HG02938 (cell line): ENCODE measurements at regions not wholly inside any gene's neighbourhood (a gene's known extent, or its start where the extent isn't known, plus 50 kb on each side); places are given as distances from the start of the nearest gene placed in this dataset.

Experiments
- ATAC-seq: cut with Tn5 transposase; IDR thresholded peaks from one replicate; pipeline ENCODE4 v1.9.1; 2021; ENCODE audit warnings: mild to moderate bottlenecking, moderate library complexity; ENCODE audit not compliant: unreplicated experiment

DNA sequence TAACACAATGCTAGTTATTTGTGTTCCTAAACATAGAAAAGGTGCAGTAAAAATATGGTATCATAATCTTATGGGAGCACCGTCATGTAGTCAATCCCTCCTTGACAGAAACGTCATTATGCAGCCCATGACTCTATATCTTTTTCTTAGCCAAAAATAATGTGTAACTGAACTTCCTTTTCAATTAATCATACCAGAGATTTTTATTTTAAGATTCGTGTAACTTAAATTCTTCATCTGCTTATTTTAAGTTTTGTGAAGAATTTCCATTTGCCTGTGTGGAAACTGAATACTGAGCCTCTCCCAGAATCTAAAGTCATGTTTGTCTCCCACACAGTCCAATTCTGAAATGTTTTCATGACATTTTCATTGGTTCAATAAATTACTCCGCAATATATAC, 699.1 kb downstream of the KCNA4 start:
- no peak for ATAC-seq

DNA sequence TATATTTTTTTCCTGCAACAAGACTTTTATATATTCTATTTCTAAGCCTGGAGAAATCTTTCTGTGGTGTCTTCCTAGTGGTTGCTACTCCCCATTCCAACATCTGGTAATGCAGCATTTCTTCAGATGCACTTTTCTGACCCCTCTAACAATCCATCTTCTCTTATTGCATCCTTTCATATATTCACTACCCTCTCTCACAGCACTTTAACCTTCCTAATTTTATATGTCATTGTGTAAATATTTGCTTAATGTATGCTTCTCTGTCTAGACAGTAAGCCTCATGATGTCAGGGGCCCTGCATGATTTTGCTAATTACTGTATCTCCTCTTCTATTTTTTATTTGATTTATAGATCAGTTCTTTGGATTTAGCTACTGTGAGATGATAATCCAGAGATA, 701.6 kb downstream of the KCNA4 start:
- no peak for ATAC-seq

DNA sequence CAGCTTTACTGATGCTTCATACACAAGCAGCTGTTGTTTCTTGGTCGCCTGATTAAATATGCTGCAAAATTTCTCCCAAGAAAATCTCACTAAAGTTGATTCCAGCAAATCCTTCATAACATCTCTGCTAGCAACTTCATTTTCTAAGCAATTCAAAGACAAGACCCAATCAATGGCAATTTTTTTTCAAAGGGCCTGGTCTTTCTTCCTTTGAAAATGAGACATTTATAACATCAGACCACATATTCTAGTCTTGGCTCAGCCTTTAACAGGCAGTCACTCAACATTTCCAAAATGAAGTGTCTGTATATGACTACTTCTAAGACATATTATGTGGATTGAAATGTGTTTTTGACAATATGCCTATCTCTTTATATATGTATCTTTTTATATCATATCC, 702.6 kb downstream of the KCNA4 start:
- no peak for ATAC-seq

DNA sequence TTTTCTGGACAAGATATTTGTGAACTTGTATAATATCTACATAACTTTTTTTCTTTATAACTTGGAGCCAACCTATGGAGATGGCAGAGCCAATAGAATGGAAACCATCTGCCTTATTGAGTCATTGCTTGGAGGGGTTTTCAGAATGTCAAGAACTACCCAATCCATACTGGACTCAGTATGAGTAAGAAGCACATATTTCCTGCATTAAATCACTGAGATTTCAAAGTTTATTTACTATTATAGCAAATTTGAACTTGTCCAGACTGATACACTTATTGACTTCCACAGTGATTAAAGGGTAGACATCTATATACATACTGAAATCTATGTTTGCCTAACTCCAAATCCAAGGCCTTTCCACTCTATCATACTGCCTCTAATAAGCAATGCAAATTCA, 704.0 kb downstream of the KCNA4 start:
- ATAC-seq: no peak

DNA sequence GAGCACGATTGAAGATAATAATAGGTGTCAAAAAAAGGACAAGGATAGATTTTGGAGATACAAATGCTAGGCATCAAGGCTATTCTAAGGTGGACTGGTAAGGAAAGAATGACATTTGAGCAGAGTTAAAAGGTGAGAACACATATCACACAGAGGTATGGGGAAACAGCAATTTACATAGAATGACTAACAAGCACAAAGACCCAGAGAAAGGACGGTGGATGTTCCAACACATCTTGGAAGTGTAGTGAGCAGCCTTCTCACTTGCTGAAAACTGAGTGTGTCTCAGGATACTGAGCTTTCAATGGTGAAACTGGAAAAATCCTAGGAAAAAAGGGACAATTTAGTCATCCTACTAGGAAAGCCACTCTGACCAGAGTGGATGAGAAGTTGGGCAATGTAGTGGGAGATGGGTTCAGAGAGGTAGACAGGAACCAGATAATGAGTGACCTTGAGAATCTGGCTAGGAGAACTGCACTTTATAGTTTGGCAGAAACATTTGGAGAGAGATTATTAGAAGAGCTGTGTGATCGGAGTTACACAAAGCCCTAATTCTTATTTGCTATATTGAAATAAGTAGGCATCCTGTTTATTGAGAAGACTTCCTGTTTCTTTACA, 706.0 kb downstream of the KCNA4 start:
- no peak for ATAC-seq

DNA sequence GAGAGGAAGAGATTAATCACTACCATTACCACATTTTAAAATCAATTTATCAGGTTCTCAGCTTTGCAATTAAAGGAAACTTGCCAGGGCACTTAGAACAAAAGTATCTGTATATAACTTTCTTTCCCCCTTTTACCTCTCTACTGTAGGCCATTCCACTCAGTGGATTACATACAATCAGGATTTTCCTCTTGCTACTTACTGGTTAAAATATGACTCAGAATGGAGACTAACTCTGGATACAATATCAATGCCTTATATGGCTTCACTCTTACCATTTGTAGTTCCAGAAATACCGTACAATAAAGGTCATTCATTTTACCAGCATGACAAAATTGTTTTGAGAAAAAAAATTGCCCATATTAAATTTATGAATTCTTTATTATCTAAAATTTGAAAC, 706.8 kb downstream of the KCNA4 start:
- no peak for ATAC-seq

DNA sequence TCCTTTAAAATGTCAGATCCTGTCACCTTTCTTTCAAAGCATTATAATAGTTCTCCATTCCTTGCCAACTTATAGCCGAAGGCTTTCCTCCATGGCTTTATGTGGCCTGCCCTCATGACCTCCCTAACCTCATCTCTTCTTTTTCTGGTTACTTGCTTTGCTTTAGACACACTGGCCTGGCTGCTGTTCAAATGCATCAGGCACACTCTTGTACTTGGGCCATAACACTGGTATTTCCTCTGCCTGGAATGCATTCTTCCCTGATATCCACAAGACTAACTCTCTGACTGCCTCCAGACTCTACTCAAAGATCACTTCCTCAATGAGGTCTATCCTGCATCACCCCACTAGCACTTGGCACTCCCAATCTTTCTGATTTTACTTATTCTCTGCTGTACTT, 710.3 kb downstream of the KCNA4 start:
- no peak for ATAC-seq

DNA sequence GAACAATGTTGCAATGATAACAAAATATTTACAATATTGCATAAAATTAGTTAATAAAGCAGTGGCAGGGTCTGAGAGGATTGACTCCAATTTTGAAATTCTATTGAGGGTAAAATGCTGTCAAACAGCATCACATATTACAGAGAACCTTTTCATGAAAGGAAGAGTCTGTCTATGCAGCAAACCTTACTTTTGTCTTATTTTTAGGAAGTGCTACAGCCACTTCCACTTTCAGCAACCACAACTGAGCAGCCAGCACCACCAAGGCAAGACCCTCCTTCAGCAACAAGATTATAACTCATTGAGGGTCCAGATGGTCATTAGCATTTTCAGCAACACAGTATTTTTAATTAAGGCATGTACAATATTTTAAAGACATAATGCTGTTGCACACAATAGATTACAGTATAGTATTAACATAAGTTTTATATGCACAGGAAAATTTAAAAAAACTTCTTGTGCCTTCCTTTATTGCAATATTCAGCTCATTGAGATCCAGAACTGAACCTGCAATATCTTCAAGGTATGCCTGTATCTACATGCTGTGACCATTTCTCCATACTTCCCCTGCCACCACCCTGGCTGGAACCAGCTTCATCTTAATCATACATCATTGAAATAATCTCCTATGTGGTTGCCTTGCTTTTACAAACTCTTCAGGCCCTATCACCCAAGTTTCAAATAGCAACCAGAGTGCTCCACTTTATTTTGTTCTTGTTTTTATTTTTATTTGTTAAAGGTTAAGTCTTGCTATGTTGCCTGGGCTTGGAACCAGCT, 711.2 kb downstream of the KCNA4 start:
- ATAC-seq: no peak

DNA sequence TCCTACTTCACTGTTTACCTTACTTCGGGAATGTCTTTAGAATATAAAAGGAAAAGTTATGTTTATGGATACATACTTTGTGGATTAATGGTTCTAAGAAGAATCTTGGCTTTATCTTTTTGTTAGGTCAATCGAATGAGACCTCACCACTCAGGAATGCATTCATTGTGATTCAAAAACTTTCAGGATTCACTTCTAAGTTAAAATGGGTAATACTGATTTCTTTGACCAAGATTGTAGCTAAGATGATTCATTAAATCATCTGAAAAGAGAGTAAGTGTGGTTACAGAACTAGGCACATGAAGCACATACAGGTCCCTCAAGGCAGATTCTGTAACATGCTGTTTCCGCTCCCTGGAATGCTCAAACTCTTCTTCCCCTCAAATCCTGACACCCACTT, 716.4 kb downstream of the KCNA4 start:
- no peak for ATAC-seq

DNA sequence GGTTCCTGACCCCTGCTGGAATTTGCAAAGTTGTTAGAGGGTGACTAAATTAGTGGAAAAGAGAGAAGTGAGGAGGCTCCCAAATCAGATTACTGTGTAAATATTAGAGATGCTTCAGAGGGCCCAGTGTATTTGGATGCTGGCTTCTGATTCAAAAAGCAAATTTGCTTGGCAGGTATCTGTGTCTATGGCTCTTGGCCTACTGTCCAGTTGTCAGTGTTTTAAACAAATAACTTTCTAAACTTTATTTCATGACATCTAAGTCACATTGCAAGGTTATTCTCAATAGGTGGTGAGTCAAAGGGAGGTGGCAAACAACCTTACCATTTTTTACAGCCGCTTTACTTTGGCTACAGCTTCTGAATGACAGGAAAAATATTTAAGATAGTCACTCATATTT, 720.1 kb downstream of the KCNA4 start:
- no peak for ATAC-seq

DNA sequence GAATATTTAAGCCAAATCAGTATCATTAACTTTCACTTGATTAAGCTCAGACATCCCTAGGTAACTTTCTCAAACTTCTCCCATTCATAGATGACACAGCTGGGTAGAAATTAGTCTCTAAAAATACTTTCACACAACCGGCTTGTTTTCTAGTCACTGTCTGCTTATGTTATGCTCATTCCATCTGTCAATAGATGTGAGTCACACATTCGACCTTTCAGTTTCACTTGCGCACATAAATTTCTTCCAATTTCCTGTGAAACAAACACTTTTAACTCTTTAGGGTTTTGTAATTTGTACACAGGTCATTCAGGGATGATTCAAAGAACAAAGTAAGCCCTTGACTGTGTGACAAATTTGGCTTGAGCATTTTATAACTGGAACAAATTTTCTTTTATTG, 723.0 kb downstream of the KCNA4 start:
- peak; percentile 95 for ATAC-seq

DNA sequence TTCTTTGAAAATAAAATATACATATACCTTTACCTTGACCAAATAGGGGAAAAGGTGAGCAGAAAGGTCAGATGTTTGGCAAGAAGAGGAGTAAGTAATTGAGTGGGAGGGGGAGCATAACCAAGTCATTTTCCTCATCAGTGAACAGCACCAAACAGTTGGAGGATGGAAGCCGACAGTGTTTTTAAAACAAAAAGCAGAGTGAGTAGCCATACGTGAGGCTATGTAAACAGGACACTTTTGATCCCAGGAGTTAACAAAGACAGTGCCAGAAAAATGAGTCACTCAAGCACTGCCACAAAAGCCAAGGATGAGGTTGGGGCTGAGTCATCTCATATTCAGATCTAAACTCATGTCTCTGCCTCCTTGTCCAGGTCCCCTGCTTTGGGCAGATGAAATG, 734.7 kb downstream of the KCNA4 start:
- no peak for ATAC-seq

DNA sequence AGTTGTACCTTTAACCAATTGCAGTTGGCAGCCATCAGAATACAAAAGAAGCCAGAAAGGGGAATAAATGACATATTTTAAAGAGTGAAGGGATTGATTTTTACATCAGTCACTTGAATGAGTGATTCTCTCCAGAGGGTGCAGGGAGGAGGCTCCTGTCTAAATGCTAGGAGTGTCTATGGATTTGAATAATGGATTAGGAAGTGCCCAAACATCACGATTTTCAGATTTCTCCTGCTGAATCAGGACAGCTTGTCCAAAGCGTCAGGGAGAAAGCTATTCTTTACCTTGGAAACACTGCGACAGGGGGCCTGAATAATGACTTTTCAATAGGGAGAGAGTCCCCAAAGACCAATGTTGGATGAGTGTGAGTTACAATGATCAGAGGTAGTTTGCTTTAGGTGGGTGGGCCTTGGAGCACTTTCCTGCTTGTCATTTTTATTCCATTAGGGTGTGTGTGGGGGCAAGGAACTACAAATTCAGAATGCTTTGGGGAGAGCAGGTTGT, 735.5 kb downstream of the KCNA4 start:
- no peak for ATAC-seq

DNA sequence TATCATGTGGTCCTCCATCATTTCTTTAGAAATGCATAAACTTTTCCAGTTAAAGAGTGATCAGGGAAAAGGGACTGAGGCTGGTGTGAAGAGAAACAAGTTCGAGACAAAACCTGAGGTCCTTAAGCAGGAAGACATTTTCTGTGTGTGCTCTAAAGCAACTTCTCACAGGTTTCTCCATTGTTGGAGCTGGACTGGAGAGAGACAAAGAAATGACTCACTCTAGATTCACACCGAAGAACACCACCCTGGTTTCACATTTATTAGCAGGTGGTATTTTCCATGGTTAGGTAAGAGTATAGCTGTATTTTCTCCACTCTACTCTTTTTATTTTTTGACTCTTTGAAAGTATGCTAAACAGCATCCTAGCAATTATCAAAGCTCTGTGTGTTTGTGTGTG, 736.4 kb downstream of the KCNA4 start:
- ATAC-seq: peak; percentile 57

DNA sequence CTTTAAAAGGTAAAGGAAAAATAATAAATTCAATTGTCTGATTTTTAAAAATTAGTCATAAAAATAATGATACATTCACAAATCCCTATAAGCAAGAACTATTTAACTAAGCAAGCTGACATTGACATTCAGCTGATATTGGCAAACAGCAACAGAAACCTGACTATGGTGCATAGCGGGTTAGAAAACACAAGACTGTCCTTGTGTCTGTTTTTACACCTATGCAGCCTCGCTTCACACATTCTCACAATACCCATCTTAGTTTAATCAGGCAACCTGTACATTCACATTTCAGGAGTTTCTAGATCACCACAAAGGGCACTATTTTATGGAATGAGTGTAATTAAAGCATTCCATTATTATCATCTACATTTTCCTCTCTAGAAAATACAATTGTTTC, 737.1 kb downstream of the KCNA4 start:
- ATAC-seq: no peak

DNA sequence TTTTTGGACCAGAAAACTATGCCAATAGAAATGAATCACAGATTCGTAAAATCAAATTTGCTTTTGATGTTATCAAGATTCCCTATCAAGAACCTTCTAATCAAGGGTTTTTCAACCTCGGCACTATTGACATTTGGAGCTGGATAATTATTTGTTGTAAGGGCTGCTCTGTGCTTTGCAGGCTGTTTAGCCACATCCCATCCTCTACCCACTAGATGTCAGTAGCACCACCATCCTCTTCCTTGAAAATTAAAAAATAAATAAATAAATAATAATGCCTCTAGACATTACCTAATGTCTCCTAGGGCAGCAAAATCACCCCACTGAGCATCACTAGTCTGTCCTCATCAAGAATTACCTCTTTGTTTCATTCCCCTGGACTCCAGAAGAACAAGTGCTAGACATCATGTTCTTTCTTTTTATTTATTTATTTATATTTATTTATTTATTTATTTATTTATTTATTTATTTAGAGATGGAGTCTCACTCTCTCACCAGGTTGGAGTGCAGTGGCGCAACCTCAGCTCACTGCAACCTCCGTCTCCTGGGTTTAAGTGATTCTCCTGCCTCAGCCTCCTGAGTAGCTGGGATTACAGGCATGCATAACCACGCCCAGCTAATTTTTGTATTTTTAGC, 744.7 kb downstream of the KCNA4 start:
- ATAC-seq: no peak

DNA sequence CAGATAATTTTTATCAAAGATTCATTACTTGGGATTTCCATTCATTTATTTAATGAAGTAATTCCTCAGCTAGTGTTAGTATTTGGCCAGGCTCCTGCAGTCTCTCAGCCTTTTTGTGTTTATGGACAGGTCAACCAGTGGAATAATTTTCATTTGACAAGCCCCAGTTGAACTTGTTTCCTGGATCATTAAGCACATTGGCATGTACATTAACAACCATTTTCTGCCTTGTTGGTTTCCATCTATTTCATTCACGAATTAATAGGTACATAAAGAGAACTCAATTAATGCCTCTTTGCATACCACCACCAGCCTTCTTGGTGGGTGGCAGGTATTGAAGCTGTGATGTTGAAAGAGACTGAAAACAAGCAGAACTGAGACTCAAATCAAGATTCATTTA, 745.2 kb downstream of the KCNA4 start:
- ATAC-seq: no peak

DNA sequence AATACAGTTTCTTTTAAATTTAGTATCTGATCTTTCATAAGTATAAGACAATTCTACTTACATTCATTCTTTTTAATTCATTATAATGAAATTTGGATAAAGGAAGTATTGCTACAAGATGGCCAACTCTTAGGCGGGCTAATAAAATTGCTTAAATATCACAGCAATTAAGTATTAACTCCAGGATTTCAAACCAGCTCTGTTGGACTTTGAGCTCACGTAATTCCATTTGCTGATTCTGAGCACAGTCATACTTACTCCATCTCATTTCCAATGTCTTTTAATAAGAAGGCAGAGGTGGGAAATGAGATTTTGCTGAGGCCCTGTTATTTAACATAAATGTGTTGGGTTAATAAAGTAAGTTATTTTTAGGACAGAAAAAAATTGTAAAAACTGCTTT, 748.1 kb downstream of the KCNA4 start:
- ATAC-seq: no peak

DNA sequence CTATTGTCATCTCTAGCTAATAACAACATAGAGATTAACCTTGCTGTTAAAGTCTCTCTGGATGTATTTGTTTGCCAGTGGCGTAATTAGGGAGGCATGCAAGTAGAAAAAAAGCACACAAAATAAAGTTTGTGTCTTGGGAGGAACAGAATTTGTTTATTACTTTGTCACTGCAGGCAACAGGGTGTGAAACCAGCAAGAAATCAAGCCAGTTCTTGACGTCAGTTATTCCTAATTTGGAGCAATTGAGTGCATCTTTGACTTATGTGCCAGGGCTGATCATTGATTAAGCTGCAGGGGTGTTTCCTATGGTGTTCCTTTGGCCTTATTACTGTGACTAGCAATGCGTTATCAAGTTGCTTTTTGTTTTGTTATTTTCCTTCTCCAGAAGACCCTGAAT, 751.0 kb downstream of the KCNA4 start:
- no peak for ATAC-seq

DNA sequence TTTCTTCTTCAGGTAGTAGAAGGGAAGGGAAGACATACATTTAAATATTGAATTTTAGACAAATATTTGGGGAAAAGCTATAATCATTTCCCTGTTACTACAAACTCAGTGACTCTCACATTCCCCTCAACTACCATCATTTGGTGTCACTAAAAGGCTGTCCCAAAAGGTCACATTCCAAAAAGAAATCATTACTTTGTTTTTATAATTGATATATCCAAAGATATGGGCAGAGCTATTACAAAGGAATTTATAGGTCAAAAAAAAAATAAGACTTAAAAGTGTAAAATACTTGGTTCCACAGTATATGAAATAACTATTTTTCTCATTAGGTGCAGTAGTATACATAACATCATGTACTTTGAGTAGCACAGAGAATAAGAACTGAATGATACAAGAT, 751.4 kb downstream of the KCNA4 start:
- no peak for ATAC-seq

DNA sequence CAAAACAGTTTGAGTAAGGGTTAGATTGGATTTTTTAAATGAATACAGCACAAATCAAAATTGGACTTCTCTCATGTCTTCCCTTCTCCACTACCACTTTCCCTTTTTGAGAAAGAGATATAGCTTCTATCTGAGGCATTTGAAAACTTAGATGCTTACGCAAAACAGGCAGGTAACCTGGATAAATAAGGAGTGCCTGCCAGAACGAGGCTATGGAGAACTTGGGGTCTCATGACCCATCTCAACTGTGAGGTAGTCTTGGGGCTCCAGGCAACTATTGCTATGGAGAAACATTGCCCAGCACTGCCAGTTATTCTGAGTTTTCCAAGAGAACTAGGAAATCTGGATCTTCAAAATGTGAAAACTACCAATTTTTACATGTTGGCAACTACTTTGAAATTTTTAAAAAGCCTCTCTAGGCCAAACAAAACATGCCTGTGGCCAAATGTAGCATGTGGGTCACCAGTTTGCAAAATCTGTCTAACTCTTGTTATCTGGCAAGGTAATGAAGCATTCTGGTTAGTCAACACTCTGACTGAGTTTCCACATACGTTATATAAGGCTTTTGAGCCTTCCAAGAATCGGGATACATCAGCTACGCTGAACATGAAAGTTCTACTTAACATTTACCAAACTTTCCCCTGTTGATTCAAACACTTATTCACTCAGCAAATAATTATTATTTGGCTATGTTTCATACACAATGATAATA, 752.7 kb downstream of the KCNA4 start:
- no peak for ATAC-seq

DNA sequence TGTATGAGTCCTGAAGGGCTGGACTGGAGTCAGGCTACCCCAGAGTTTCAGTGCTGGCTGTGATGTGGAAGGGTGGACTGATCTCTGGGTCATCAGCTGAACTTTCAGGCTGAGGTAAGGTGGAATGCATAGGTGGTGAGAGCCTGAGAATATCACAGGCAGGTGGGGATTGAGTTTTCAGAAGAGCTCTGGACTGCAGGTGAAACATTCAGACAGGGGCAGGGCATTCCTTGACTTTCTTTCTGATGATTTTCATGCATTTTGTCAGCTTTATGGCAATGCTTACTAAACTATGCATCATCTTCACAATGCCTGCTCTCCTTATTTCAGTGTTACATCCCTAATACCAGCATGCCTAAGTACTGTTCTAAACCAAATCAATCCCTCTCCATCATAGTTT, 755.0 kb downstream of the KCNA4 start:
- no peak for ATAC-seq
